OCI-M1 (cell line): ENCODE measurements at regions not wholly inside any gene's neighbourhood (a gene's known extent, or its start where the extent isn't known, plus 50 kb on each side); places are given as distances from the start of the nearest gene placed in this dataset.
"Not testable (repeated sequence)": the region's sequence is repeated elsewhere in the genome, so short reads cannot be mapped to it uniquely, and the experiment has no call there.

ENCODE experiments used
- DNase-seq: peaks from one replicate; lab custom pipeline; 2025; lab: John Stamatoyannopoulos, UW

DNA sequence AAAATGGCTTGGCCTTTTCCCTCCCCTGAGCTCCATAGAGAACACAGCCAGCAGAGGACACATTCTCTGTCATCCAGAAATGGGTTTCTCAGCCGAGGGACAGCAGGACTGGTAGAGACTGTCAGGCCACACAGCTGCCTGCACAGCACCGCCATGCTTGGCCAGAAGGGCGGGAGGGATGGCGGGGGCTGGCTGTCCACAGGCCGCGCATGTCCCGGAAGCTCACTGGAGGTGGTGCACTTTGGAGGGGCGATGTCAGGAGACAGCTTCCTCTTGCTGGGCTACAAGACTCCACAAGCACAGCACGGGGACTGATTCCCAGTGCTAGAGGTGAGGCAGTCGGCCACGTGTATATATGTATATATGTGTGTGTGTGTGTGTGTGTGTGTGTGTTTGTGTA lies 125.3 kb downstream of the GOLGA6L4 start:
- not testable (repeated sequence) for DNase-seq

DNA sequence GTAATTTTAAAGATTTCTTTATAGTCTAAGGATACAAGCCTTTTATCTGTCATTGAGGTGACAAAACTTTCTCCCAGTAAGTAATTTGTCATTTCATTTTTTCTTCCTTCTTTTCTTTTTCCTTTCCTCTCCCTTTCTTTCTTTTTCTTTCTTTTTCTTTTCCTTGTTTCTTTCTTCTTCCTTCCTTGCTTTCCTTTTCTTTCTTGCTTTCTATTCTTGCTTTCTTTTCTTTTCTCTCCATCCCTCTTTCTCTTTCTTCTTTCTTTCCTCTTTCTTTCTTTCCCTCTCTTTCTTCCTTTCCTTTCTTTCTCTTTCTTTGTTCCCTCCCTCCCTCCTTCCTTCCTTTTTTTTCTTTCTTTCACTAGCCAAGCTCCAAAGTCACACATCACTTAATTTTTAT lies 148.8 kb downstream of the GOLGA6L4 start:
- not testable (repeated sequence) for DNase-seq

DNA sequence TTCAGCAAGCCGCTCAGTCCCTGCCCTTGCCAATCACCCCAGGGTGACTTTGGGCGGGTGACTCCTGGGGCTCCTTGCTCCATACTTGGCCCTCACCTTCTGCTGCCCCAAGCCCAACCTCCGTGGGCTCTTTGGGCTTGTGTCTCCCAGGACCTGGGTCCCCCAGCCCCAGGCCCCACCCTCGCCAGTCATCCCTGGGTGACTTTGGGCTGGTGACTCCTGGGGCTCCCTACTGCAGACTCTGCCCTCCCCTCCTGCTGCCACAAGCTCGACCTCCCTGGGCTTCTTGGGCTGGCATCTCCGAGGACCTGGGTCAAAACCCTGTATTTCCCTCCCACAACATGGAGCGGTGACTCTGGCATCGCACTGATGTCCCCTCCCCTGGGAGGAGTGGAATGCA lies 151.5 kb downstream of the GOLGA6L4 start:
- DNase-seq: no peak

DNA sequence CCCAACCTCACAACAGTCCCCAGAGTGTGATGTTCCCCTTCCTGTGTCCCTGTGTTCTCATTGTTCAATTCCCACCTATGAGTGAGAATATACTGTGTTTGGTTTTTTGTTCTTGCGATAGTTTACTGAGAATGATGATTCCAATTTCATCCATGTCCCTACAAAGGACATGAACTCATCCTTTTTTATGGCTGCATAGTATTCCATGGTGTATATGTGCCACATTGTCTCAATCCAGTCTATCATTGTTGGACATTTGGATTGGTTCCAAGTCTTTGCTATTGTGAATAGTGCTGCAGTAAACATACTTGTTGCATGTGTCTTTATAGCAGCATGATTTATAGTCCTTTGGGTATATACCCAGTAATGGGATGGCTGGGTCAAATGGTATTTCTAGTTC lies 152.6 kb downstream of the GOLGA6L4 start:
- not testable (repeated sequence) for DNase-seq

DNA sequence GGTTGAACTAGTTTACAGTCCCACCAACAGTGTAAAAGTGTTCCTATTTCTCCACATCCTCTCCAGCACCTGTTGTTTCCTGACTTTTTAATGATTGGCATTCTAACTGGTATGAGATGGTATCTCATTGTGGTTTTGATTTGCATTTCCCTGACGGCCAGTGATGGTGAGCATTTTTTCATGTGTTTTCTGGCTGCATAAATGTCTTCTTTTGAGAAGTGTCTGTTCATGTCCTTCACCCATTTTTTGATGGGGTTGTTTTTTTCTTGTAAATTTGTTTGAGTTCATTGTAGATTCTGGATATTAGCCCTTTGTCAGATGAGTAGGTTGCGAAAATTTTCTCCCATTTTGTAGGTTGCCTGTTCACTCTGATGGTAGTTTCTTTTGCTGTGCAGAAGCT lies 153.1 kb downstream of the GOLGA6L4 start:
- DNase-seq: not testable (repeated sequence)

DNA sequence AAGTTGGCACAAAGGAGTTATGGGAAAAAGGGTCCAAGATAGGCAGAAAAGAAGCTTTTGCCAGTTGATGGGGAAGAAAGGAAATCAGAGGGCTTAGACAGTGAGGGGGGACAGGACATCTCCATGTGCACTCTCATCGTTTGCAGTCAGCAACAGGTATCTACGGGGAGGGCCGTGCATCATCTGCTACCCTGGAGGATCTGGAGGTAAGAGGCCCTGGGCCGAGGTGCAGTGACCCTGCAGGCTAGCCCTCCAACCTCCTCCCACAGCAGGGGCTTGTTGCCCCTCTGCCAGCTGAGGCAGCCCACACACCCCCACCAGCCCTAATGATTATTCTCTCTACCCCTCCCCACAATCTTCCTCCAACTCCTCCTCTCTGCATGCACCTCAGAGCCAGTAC lies 154.8 kb downstream of the GOLGA6L4 start:
- not testable (repeated sequence) for DNase-seq

DNA sequence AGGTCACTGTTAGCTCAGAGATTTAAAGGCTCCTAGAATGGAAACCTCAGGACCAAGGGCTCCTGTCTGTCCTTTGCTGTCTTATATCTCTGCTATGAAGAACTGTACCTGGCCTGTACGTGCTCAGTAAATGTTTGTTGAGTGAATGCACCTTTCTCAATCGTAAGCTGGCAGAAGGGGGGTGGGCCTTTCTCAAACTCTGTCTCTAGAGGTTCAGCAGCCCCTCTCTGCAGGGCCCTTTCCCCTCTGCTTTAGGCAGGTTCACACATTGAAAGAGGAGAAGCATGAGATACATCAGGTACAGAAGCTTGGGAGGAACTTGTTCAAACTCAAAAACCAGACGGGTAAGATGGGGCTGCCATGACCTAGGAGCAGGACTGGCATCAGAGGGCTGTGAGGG lies 155.6 kb downstream of the GOLGA6L4 start:
- DNase-seq: no peak

DNA sequence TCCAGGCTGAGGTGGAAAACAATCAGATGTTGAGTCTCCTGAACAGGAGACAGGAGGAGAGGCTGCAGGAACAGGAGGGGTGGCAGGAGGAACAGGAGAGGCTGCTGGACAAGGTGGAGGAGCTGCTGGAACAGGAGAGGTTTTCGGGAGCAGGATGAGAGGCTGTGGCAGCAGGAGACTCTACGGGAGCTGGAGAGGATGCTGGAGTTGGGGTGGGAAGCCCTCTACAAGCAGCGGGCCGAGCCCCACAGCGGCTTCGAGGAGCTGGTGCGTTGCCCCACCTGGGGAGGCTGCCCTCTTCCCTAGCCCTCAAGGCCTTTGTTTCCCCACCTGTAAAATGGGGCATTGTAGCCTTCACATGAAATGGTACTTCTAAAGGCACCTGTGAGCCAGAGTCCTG lies 156.4 kb downstream of the GOLGA6L4 start:
- not testable (repeated sequence) for DNase-seq

DNA sequence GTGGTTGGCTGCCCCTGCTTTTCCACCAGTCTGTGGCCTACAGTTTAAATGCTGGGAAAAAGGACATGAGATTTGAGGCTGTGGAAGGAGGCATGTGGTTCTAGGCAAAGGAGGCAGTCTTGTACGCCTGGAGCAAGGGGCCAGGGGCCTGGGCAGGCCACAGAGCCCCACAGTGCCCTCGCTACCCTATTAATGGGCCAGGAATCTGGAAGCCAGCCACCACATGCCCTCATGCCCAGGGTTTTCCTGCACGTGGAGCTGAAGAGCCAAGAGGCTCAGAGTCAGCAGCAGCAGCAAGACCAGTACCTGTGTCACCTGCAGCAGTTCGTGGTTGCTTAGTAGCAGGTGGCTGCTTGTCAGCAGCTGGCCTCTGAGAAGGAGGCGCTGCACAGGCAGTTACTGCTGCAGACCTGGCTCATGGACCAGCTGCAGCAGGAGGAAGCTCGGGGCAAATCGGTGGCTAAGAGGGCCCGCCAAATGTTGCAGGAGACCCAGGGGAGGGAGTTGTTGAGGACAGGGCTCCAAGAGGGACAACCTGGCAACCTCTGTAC lies 157.9 kb downstream of the GOLGA6L4 start:
- DNase-seq: not testable (repeated sequence)

DNA sequence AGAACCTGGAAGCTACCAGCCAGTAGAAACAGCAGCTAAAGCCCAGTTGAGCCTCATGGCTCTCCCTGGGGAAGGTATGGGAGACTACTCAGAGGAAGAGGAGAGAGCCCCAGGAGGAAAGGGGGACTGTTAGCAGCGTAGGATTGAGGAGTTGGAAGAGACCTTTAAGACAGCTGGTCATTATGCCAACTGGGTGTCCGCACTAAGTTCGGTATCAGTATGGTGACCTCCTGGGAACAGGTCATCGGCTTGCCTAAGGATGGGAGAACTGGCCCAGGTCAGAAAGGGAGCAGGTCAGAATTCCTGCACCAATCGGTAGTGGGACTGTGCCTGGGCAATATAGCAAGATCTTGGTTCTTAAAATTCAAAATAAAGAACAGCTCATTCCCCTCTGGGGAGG lies 158.4 kb downstream of the GOLGA6L4 start:
- DNase-seq: not testable (repeated sequence)

DNA sequence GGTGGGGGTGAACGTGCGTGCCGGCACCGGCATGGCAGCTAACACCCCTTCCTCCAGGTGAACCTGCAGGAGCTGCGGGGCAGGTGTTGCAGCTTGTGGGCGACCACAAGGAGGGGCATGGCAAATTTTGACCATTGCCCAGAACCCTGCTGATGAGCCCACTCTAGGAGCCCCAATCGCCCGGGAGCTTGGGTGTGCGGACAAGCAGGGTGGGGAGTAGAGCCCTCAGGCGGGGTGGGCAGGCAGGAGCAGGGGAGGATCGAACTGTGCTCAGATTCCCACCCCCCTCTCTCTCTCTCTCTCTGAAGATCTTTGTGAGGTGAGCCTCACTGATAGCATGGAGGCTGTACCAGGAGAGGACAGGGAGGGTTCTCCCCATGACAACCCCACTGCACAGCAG lies 159.8 kb downstream of the GOLGA6L4 start:
- not testable (repeated sequence) for DNase-seq

DNA sequence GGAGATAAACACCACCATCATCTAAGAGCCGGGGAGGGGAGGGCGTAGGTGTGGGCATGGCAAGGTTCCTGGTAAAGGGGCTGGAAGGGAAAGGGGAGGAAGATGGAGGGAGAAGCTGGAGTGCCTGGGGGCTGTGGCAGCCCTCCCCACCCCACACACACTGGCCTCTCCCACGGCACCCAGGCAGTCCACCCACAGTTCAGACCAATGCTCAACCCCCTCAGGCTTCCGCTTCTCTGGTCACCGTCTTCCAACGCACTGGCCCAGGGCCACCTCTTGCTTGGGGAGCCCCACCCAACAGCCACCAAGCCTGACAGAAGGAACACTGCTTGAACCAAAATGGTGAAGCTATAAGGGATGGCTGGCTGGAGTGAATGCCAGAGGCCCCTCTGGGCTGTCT lies 160.3 kb downstream of the GOLGA6L4 start:
- not testable (repeated sequence) for DNase-seq

DNA sequence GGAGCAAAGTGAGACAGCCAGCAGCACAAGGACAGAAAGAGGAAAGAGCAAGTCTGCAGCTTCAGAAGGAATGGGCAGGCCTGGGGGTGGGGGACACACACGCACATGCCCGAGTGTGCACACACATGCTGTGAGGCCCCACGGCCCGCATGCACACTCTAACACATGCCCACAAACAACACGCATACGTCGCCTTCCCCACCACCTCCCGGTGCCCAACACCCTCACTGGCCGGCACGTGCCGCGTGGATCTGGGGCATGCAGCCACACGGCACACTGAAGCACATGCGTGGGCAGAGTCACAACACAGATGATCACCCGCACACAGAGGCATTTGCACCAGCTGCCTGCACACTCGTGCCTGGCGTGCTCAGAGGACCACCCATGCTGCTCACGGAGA lies 161.5 kb downstream of the GOLGA6L4 start:
- DNase-seq: not testable (repeated sequence)

DNA sequence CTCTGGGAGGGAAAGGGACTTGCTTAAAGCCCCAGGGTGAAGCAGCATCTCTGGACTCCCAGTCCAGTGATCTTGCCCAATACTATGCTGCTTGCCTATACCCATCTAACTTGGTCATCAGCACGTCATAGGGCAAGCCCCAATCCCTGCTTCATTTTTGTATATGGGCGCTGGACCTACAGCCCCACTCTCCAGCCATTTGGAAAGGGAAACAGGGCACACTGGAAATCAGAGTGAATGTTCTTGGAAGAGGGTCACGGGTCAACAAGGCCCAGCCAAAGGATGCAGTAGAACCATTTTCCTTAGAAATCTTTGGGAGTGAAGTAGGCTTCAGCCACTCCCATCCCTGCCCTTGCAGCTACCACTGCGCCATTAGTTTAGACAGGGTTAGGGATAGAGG lies 162.5 kb downstream of the GOLGA6L4 start:
- DNase-seq: not testable (repeated sequence)

DNA sequence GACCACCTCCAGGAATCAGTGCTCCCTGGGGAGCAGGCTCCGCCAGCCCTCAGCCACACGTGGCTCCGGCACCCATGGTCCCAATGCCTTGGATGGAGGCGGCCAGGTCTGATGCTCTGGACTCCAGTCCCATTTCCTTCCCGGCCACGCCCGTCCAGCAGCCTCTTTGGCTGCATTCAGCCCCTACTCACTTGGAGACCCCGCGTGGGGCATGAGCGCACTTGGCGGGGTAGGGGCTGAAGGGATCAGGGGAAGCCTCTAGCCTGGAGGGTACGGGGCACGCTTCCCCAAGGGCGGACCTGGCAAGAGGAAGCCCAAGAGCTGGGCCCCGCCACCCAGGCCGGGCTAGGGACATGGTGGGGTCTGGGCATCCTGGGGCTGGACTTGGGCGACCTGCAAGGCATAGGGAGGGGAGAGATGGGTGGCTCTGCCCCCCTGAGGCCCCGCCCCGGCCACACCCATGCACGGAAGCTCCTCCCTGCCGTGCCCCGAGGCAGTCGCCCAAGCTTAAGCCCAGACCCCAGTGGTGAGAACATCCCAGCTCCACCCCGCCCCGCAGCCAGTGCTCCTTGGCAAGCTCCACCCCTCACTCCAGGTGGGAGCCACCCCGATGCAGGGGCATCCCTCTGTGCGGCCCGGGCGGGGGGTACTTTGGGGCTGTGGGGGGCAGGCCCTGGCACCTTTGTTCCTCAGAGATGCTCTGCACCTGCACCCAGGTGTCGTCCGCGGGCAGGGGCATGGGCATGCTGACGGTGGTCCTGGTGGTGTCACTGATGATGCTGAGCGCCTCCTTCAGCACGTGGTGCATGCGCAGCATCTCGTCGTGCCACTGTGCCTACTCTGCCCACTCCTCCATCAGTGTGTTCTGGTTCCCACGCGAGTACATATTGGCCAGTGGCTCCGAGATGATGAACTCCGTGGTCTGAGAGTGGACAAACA lies 163.5 kb downstream of the GOLGA6L4 start:
- DNase-seq: no peak

DNA sequence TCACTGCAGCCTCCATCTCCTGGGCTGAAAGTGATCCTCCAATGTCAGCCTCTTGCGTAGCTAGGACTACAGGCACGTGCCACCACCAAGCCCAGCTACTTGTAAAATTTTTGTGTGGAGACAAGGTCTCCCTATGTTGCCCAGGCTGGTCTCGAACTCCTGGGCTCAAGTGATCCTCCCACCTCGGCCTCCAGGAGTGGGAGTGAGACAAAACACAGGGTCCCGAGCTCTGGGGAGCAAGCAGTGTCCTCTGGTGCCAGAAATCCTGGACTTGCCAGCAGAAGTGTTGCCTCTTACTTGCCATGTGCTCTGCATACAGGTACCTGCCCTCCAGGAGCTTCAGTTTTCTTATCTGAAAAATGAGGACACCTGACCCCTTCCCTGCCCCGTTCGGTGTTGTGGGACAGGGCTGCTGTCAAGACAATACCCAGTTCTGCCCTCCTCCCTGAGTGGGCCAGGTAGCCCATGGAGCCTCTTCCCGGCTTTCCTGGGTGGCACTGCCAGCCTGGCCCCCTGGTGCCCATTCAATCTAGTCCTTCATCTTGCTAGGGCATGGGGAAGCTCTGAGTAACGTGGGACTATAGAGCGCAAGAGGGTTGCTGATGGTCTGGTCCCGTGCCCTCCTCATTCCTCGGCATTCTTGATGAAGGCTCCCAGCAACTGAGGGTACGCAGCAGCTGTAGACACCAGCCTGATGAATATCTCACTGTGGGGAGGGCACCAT lies 164.6 kb downstream of the GOLGA6L4 start:
- DNase-seq: no peak

DNA sequence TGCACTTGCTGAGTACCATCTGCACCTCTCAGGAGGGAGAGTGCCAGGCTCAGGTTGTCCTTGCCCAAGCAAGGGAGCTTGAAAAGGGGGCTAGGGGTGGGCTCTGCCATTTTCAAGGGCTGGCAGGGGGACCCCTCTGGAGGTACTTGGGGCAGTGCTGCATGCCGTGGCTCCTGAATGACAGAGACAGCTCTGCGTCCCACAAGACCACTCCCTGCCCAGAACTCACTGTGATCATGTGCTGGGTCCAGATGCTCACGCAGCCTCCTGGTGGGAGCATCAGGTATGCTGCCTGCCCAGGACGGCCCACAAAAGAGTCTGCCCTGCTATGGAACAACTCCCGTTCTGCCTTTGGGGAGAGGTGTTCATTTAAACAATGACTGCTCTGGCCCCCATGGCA lies 165.2 kb downstream of the GOLGA6L4 start:
- no peak for DNase-seq

DNA sequence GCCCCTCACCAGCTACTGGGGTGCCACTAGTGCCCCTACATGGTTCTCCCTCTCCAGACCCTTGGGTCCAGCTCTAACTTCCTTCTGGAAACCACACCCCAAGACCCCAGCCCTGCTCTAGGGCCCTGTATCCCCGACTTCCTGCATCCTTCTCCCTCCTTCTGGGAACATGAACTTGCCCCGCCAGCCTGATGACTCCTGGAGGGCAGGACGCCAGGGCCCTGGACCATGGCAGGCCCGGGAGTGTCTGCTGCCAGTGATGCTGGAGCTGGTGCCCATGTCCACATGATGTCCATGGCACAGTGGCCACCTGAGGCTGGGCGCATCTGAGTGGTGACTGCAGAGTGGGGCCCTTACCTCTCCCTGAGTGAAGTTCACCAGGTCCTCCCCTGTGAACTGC lies 165.9 kb downstream of the GOLGA6L4 start:
- DNase-seq: not testable (repeated sequence)

DNA sequence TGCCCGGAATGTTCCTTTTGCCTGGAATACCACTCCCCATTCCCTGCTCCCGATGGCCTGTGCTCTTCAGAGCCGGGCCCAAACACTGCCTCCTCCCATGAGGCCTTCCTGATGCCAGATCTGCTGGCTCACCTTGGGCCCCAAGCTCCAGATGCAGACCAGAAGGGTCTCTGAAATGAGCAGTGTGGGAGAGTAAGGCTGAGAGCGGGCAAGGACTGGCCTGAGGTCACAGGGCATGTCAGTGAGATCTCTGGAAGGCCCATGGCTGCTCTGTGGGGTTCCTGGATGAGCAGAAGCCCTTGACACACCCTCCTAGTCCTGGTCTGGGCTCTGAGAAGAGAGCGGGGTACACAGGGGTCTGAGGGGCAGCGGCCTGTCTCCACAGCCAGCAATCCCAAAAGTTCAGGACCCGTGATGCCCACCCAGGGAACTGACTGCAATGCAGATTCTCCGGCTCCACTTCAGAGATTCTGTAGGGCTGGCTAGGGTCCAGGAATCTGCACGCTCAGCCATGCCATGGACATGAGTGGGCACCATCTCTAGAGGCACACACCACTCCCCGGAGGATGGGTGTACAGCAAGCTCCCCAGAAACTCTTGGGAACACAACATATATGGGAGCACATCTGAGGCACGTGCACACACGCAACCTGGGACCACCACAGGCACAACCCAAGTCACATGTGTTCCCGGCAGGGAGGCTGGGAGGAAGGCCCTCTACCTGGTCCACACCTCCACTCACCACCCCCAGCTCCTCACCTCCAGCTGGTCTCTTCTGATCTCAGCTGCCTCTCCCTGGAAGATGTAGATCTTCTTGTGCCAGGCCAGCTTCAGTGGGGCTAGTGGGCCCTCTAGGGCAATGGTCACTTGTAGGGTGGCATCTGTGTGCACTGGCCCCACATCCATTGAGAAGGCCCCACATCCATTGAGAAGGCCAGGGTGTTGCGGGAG lies 166.6 kb downstream of the GOLGA6L4 start:
- not testable (repeated sequence) for DNase-seq

DNA sequence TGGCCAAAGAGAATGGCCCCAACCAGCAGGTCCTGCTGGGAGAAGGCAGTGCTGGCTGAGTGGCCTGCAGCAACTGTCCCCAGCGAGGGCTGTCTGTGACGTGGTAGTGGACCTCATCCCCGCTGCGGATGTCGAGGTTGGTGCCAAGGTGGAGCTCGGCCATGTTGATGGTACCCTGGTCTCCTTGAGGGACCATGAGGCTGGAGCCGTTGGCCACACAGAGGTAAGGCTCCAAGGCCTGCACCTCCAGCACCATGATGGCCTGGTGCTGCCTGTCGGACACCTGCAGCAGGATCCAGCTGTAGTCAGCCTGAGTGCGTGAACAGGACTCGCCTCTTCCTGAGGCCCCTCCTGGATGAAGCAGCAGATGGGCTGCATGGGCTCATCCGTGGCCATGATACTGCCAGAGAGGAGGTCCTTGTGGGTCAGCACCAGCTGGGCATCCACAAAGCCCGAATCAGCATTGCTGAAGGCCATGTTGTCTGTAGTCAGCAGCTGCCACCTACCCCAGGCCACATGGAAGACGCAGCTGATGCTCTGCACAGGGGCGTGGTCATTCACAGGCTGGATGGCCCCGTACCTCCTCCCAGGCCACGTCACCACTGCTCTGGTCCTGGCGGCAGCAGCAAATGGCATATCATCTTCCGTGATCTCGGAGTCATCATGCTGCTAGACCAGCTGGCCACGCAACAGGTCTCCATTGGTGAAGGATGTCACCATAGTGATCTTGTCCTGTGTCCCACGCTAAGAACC lies 167.5 kb downstream of the GOLGA6L4 start:
- DNase-seq: no peak

DNA sequence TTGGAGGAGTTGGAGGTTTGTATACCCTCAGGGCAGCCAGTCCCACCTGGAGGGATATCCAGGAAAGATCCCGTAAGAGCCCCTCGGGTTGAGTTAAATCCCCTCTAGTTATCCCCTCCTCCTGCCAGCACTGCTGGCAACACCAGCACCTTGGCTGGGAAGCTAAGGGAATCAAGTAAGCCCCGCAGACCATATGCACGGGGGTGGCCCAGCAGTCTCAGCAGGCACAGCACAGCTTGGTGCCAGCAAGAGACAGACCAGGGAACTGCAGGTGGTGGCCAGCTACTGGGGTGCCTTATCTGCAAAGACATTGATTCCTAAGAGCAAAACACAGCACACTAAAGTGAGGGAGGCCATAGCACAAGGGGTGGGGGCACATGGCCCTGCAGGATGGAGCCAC lies 173.8 kb downstream of the GOLGA6L4 start:
- DNase-seq: not testable (repeated sequence)
